ENCODE measurements at regions not wholly inside any gene's neighbourhood (a gene's known extent, or its start where the extent isn't known, plus 50 kb on each side); places are given as distances from the start of the nearest gene placed in this dataset.
"Not testable (repeated sequence)": the region's sequence is repeated elsewhere in the genome, so short reads cannot be mapped to it uniquely, and the experiment has no call there.

GRCh38 chr15:59821286-59821685 is 132.2 kb upstream of the BNIP2 start:
- FAIRE-seq (no peak), DNase-seq (ENCODE audit: insufficient read length, low spot score) (no peak)
- no peak for TF ChIP-seq SPI1 (IDR thresholded peaks at IDR 0.05; ENCODE audit: low read depth, low read length)
- no peak for TF ChIP-seq POLR2AphosphoS5 (IDR thresholded peaks at IDR 0.05; ENCODE audit: low read depth, low read length)
- TF ChIP-seq TAF1 (IDR thresholded peaks at IDR 0.05; ENCODE audit: low read depth, low read length): no peak
- TF ChIP-seq POU2F2 (IDR thresholded peaks at IDR 0.05; ENCODE audit: low read depth, low read length): no peak
- no peak for TF ChIP-seq POLR2A (IDR thresholded peaks at IDR 0.05; ENCODE audit: low read depth, low read length)
- no peak for TF ChIP-seq PAX5 (IDR thresholded peaks at IDR 0.05; ENCODE audit: insufficient read depth, low read length, severe bottlenecking)

GRCh38 chr15:59819092-59819491 is 130.0 kb upstream of the BNIP2 start:
- FAIRE-seq (no peak), DNase-seq (ENCODE audit: insufficient read length, low spot score) (no peak)

GRCh38 chr15:59818336-59818735 is 129.2 kb upstream of the BNIP2 start:
- no peak for DNase-seq (ENCODE audit: insufficient read length, low spot score)
- TF ChIP-seq POLR2A (IDR thresholded peaks at IDR 0.05; ENCODE audit: low read depth, low read length) (no peak), SPI1 (IDR thresholded peaks at IDR 0.05; ENCODE audit: low read depth, low read length) (no peak), POU2F2 (IDR thresholded peaks at IDR 0.05; ENCODE audit: low read depth, low read length) (no peak)
- no peak for FAIRE-seq

More at GRCh38 chr15:59819092-59819491, 130.0 kb upstream of the BNIP2 start:
- TF ChIP-seq POLR2AphosphoS5 (IDR thresholded peaks at IDR 0.05; ENCODE audit: low read depth, low read length) (no peak), PAX5 (IDR thresholded peaks at IDR 0.05; ENCODE audit: insufficient read depth, low read length, severe bottlenecking) (no peak), SPI1 (IDR thresholded peaks at IDR 0.05; ENCODE audit: low read depth, low read length) (no peak), POU2F2 (IDR thresholded peaks at IDR 0.05; ENCODE audit: low read depth, low read length) (no peak), TAF1 (IDR thresholded peaks at IDR 0.05; ENCODE audit: low read depth, low read length) (no peak), POLR2A (IDR thresholded peaks at IDR 0.05; ENCODE audit: low read depth, low read length) (no peak)

- TF ChIP-seq PAX5 (IDR thresholded peaks at IDR 0.05; ENCODE audit: insufficient read depth, low read length, severe bottlenecking) (no peak), POLR2A (IDR thresholded peaks at IDR 0.05; ENCODE audit: low read depth, low read length) (no peak), TAF1 (IDR thresholded peaks at IDR 0.05; ENCODE audit: low read depth, low read length) (no peak), SPI1 (IDR thresholded peaks at IDR 0.05; ENCODE audit: low read depth, low read length) (no peak), POU2F2 (IDR thresholded peaks at IDR 0.05; ENCODE audit: low read depth, low read length) (no peak), POLR2AphosphoS5 (IDR thresholded peaks at IDR 0.05; ENCODE audit: low read depth, low read length) (no peak)
- no peak for DNase-seq (ENCODE audit: insufficient read length, low spot score)
- FAIRE-seq: no peak
Observed at GRCh38 chr15:59817834-59818233, 128.7 kb upstream of the BNIP2 start.

GRCh38 chr15:59817053-59817452 is 127.9 kb upstream of the BNIP2 start:
- DNase-seq (ENCODE audit: insufficient read length, low spot score) (no peak), FAIRE-seq (no peak)
- no peak for TF ChIP-seq POLR2A (IDR thresholded peaks at IDR 0.05; ENCODE audit: low read depth, low read length)
- no peak for TF ChIP-seq SPI1 (IDR thresholded peaks at IDR 0.05; ENCODE audit: low read depth, low read length)
- TF ChIP-seq PAX5 (IDR thresholded peaks at IDR 0.05; ENCODE audit: insufficient read depth, low read length, severe bottlenecking): no peak
- TF ChIP-seq TAF1 (IDR thresholded peaks at IDR 0.05; ENCODE audit: low read depth, low read length): no peak
- no peak for TF ChIP-seq POLR2AphosphoS5 (IDR thresholded peaks at IDR 0.05; ENCODE audit: low read depth, low read length)
- no peak for TF ChIP-seq POU2F2 (IDR thresholded peaks at IDR 0.05; ENCODE audit: low read depth, low read length)

- FAIRE-seq (no peak), DNase-seq (ENCODE audit: insufficient read length, low spot score) (no peak)
- TF ChIP-seq POU2F2 (IDR thresholded peaks at IDR 0.05; ENCODE audit: low read depth, low read length) (no peak), POLR2AphosphoS5 (IDR thresholded peaks at IDR 0.05; ENCODE audit: low read depth, low read length) (no peak), SPI1 (IDR thresholded peaks at IDR 0.05; ENCODE audit: low read depth, low read length) (no peak), TAF1 (IDR thresholded peaks at IDR 0.05; ENCODE audit: low read depth, low read length) (no peak), PAX5 (IDR thresholded peaks at IDR 0.05; ENCODE audit: insufficient read depth, low read length, severe bottlenecking) (no peak), POLR2A (IDR thresholded peaks at IDR 0.05; ENCODE audit: low read depth, low read length) (no peak)
Observed at GRCh38 chr15:59814409-59814808, 125.3 kb upstream of the BNIP2 start.

GRCh38 chr15:59812889-59813288 is 123.8 kb upstream of the BNIP2 start:
- DNase-seq (ENCODE audit: insufficient read length, low spot score): no peak
- TF ChIP-seq POLR2AphosphoS5 (IDR thresholded peaks at IDR 0.05; ENCODE audit: low read depth, low read length) (no peak), POU2F2 (IDR thresholded peaks at IDR 0.05; ENCODE audit: low read depth, low read length) (no peak), TAF1 (IDR thresholded peaks at IDR 0.05; ENCODE audit: low read depth, low read length) (no peak), SPI1 (IDR thresholded peaks at IDR 0.05; ENCODE audit: low read depth, low read length) (no peak), PAX5 (IDR thresholded peaks at IDR 0.05; ENCODE audit: insufficient read depth, low read length, severe bottlenecking) (no peak), POLR2A (IDR thresholded peaks at IDR 0.05; ENCODE audit: low read depth, low read length) (no peak)
- no peak for FAIRE-seq

GRCh38 chr15:59812250-59812870 is 123.2 kb upstream of the BNIP2 start:
- FAIRE-seq: no peak
- TF ChIP-seq POLR2AphosphoS5 (IDR thresholded peaks at IDR 0.05; ENCODE audit: low read depth, low read length) (no peak), POU2F2 (IDR thresholded peaks at IDR 0.05; ENCODE audit: low read depth, low read length) (no peak), POLR2A (IDR thresholded peaks at IDR 0.05; ENCODE audit: low read depth, low read length) (no peak), TAF1 (IDR thresholded peaks at IDR 0.05; ENCODE audit: low read depth, low read length) (no peak), PAX5 (IDR thresholded peaks at IDR 0.05; ENCODE audit: insufficient read depth, low read length, severe bottlenecking) (no peak), SPI1 (IDR thresholded peaks at IDR 0.05; ENCODE audit: low read depth, low read length) (no peak)

GRCh38 chr15:59803293-59803966 is 114.3 kb upstream of the BNIP2 start:
- not testable (repeated sequence) for DNase-seq (ENCODE audit: insufficient read length, low spot score); FAIRE-seq

More at GRCh38 chr15:59812250-59812870, 123.2 kb upstream of the BNIP2 start:
- no peak for DNase-seq (ENCODE audit: insufficient read length, low spot score)

- TF ChIP-seq POU2F2 (IDR thresholded peaks at IDR 0.05; ENCODE audit: low read depth, low read length): no peak
- TF ChIP-seq POLR2AphosphoS5 (IDR thresholded peaks at IDR 0.05; ENCODE audit: low read depth, low read length): no peak
- TF ChIP-seq PAX5 (IDR thresholded peaks at IDR 0.05; ENCODE audit: insufficient read depth, low read length, severe bottlenecking): no peak
- TF ChIP-seq TAF1 (IDR thresholded peaks at IDR 0.05; ENCODE audit: low read depth, low read length): no peak
- TF ChIP-seq POLR2A (IDR thresholded peaks at IDR 0.05; ENCODE audit: low read depth, low read length): no peak
- no peak for TF ChIP-seq SPI1 (IDR thresholded peaks at IDR 0.05; ENCODE audit: low read depth, low read length)
Observed at GRCh38 chr15:59801649-59802048, 112.5 kb upstream of the BNIP2 start.

More at GRCh38 chr15:59801649-59802048, 112.5 kb upstream of the BNIP2 start:
- FAIRE-seq (no peak), DNase-seq (ENCODE audit: insufficient read length, low spot score) (no peak)

Measured in GM12891 (cell line).